Transverse colon (tissue), 4 donors: ENCODE measurements at regions not wholly inside any gene's neighbourhood (a gene's known extent, or its start where the extent isn't known, plus 50 kb on each side); places are given as distances from the start of the nearest gene placed in this dataset.

Experiments used
- DNase-seq: peaks from one replicate; pipeline ENCODE4 v3.0.0-alpha.2; 2019
- H3K27ac ChIP-seq, 4 donors: fragments of 200-600 bp; sonication (generic); 2 replicates each; pipeline ENCODE4 v1.5.1; 2016 to 2018; ENCODE audit warnings: inconsistent platforms in 4 of 4
- H3K27me3 ChIP-seq: fragments of 200-600 bp; sonication (generic); 2 replicates; pipeline ENCODE4 v1.5.1; 2017; ENCODE audit warnings: inconsistent platforms
- H3K36me3 ChIP-seq, 4 donors: fragments of 200-600 bp; sonication (generic); 2 replicates each; pipeline ENCODE4 v1.5.1; 2017 to 2019; ENCODE audit warnings: inconsistent platforms in 4 of 4
- H3K4me1 ChIP-seq, 4 donors: fragments of 200-600 bp; sonication (generic); 2 replicates each; pipeline ENCODE4 v1.5.1; 2017 to 2020; ENCODE audit warnings: inconsistent platforms in 4 of 4
- H3K4me3 ChIP-seq, 4 donors: fragments of 200-600 bp; sonication (generic); 1 replicate in 1 of 4; 2 replicates in 3 of 4; pipeline versions ENCODE4 v1.5.1 to v1.6.1; 2017 to 2019; ENCODE audit warnings: inconsistent platforms in 4 of 4
- H3K9me3 ChIP-seq, 2 donors: fragments of 200-600 bp; sonication (generic); 2 replicates each; pipeline ENCODE4 v1.5.1; 2017 to 2019; ENCODE audit warnings: inconsistent platforms in 2 of 2
- CTCF ChIP-seq, 5 experiments: fragments of 200-600 bp in 3 of 5; fragments of 450-650 bp in 2 of 5; sonication (generic) in 3 of 5; IDR thresholded peaks; 1 replicate in 2 of 5; 2 replicates in 3 of 5; pipeline ENCODE4 v1.5.1; 2016 to 2017; ENCODE audit warnings: antibody characterized with exemption in 5 of 5, inconsistent platforms in 3 of 5, mild to moderate bottlenecking in 2 of 5, moderate library complexity in 1 of 5
- EP300 ChIP-seq: sonication (generic); formaldehyde crosslinking; IDR thresholded peaks from one replicate; pipeline ENCODE4 v1.6.1; 2017; ENCODE audit warnings: antibody characterized with exemption, low read depth
- POLR2A ChIP-seq: fragments of 450-650 bp; IDR thresholded peaks from one replicate; pipeline ENCODE4 v1.6.1; 2016; ENCODE audit warnings: antibody characterized with exemption, mild to moderate bottlenecking, moderate library complexity
- POLR2AphosphoS5 ChIP-seq, 3 donors: sonication (generic); formaldehyde crosslinking; IDR thresholded peaks; one replicate each; pipeline ENCODE4 v1.6.1; 2016; ENCODE audit warnings: antibody characterized with exemption in 3 of 3
- WGBS, 2 donors: methylation state at CpG; one replicate each; pipeline ENCODE4 v1.1.5; 2018; ENCODE audit warnings: low coverage in 1 of 2; 5-methylcytosine and 5-hydroxymethylcytosine counted together
- in situ Hi-C, 4 donors: fragments of 200-750 bp; cut with MboI; loops; one replicate each; pipeline versions ENCODE4 v1.15.0 to v1.15.1; 2017; ENCODE audit warnings: low sequenced_read_pairs in 3 of 4, low pct_ligation_motif_present in 1 of 4, low pct_unique_long_range_greater_than_20kb in 1 of 4
- intact Hi-C: fragments of 100-400 bp; cut with DNase I; formaldehyde crosslinking; loops from one replicate; pipeline ENCODE4 v1.15.1; 2023; ENCODE audit warnings: low total_unique reads

GRCh38 chr4:31620476-31620875 lies 900.3 kb downstream of the PCDH7 start:
- Histone ChIP-seq H3K36me3 (no peaks in the 10 kb centered on the region), H3K4me3 (no peak overlapping the region), H3K27me3 (no peaks in the 10 kb centered on the region), H3K4me1 (no peaks in the 10 kb centered on the region), H3K27ac (no peak overlapping the region), H3K9me3 (no peaks in the 10 kb centered on the region)
- TF ChIP-seq POLR2AphosphoS5 (IDR thresholded peaks at IDR 0.05), result no peak
- TF ChIP-seq CTCF (IDR thresholded peaks at IDR 0.05), result no peak
- no peak for TF ChIP-seq POLR2A
- TF ChIP-seq EP300, result no peak
- in situ Hi-C loops, result no loop called here
- WGBS, 2 donors, result 56 to 57% methylated on average over 2 of the region's 2 CpGs
- intact Hi-C loops, result no loop called here
- no peak for DNase-seq

- intact Hi-C loops, result loop anchor here (5.0 kb wide), 1 partner anchor 378 kb away; no protein-coding TSS in a partner anchor
- H3K27ac ChIP-seq, result no peak overlapping the region
- no peak overlapping the region for H3K4me3 ChIP-seq
- no peaks in the 10 kb centered on the region for H3K9me3 ChIP-seq
- H3K4me1 ChIP-seq, result no peaks in the 10 kb centered on the region
- WGBS, 2 donors, result 95% methylated on average over 4 of the region's 4 CpGs; no CpG with 5 or more reads in 1 of the 2 donors
- no peaks in the 10 kb centered on the region for H3K27me3 ChIP-seq
- TF ChIP-seq CTCF (IDR thresholded peaks at IDR 0.05) (no peak), POLR2A (no peak), EP300 (no peak), POLR2AphosphoS5 (IDR thresholded peaks at IDR 0.05) (no peak)
- no peaks in the 10 kb centered on the region for H3K36me3 ChIP-seq
- no peak for DNase-seq
- in situ Hi-C loops, result no loop called here
These were observed 925.1 kb downstream of the PCDH7 start for GRCh38 chr4:31645236-31645635.

GRCh38 chr4:31647786-31648185 lies 927.6 kb downstream of the PCDH7 start:
- Histone ChIP-seq H3K4me1 (no peaks in the 10 kb centered on the region), H3K27ac (no peak overlapping the region), H3K9me3 (no peaks in the 10 kb centered on the region), H3K36me3 (no peaks in the 10 kb centered on the region), H3K4me3 (no peak overlapping the region), H3K27me3 (no peaks in the 10 kb centered on the region)
- intact Hi-C loops, result loop anchor here (5.0 kb wide), 1 partner anchor 380 kb away; no protein-coding TSS in a partner anchor
- no peak for DNase-seq
- TF ChIP-seq POLR2A (no peak), CTCF (IDR thresholded peaks at IDR 0.05) (no peak), EP300 (no peak), POLR2AphosphoS5 (IDR thresholded peaks at IDR 0.05) (no peak)
- WGBS, 2 donors, result 67 to 86% methylated on average over 1 of the region's 1 CpG
- in situ Hi-C loops, result no loop called here

- no peaks in the 10 kb centered on the region for H3K36me3 ChIP-seq
- H3K27ac ChIP-seq, result no peak overlapping the region
- H3K27me3 ChIP-seq, result no peaks in the 10 kb centered on the region
- 74 to 85% methylated on average over 1 of the region's 1 CpG for WGBS, 2 donors
- H3K4me1 ChIP-seq, result no peaks in the 10 kb centered on the region
- H3K4me3 ChIP-seq, result no peak overlapping the region
- in situ Hi-C loops (loop anchor here in 2 of 4 donors (25.0 kb wide), 1 partner anchor 938 kb away; the partner anchor contains the start of gene PCDH7 (in 2 of the 2)), intact Hi-C loops (loop anchor here (5.0 kb wide), 1 partner anchor 383 kb away; no protein-coding TSS in a partner anchor)
- DNase-seq, result no peak
- no peaks in the 10 kb centered on the region for H3K9me3 ChIP-seq
- TF ChIP-seq CTCF (IDR thresholded peaks at IDR 0.05) (no peak), EP300 (no peak), POLR2AphosphoS5 (IDR thresholded peaks at IDR 0.05) (no peak)
These were observed 929.7 kb downstream of the PCDH7 start for GRCh38 chr4:31649878-31650277.
